ENCODE measurements at regions not wholly inside any gene's neighbourhood (a gene's known extent, or its start where the extent isn't known, plus 50 kb on each side); places are given as distances from the start of the nearest gene placed in this dataset.

DNA sequence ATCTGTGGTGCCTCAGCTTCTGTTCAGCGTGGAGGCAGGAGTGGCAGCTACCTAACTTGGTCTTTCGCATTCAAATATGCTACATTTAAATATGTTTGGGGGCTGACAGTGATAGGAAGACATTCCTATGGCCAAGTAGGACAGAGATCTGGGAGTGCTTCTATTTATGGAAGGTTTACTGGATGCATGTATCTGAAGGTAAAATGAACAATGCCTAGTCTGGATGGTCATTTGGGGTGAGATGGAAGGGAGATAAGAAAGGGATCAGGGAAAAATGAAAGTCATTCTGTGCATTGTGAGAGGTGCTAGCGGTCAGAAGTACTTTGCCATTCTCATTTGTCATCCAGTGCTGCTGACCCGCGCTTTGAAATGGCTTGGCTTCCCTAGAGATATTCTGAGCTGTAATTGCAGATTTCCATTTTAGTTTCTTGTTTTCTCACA, 107.3 kb upstream of the FOXN2 start:
- TF ChIP-seq, protein P1, sequence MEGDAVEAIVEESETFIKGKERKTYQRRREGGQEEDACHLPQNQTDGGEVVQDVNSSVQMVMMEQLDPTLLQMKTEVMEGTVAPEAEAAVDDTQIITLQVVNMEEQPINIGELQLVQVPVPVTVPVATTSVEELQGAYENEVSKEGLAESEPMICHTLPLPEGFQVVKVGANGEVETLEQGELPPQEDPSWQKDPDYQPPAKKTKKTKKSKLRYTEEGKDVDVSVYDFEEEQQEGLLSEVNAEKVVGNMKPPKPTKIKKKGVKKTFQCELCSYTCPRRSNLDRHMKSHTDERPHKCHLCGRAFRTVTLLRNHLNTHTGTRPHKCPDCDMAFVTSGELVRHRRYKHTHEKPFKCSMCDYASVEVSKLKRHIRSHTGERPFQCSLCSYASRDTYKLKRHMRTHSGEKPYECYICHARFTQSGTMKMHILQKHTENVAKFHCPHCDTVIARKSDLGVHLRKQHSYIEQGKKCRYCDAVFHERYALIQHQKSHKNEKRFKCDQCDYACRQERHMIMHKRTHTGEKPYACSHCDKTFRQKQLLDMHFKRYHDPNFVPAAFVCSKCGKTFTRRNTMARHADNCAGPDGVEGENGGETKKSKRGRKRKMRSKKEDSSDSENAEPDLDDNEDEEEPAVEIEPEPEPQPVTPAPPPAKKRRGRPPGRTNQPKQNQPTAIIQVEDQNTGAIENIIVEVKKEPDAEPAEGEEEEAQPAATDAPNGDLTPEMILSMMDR (conservative IDR thresholded peaks at IDR 0.05; ENCODE audit: low read depth in 2 of 2), result no peak
- TF ChIP-seq, protein P2, sequence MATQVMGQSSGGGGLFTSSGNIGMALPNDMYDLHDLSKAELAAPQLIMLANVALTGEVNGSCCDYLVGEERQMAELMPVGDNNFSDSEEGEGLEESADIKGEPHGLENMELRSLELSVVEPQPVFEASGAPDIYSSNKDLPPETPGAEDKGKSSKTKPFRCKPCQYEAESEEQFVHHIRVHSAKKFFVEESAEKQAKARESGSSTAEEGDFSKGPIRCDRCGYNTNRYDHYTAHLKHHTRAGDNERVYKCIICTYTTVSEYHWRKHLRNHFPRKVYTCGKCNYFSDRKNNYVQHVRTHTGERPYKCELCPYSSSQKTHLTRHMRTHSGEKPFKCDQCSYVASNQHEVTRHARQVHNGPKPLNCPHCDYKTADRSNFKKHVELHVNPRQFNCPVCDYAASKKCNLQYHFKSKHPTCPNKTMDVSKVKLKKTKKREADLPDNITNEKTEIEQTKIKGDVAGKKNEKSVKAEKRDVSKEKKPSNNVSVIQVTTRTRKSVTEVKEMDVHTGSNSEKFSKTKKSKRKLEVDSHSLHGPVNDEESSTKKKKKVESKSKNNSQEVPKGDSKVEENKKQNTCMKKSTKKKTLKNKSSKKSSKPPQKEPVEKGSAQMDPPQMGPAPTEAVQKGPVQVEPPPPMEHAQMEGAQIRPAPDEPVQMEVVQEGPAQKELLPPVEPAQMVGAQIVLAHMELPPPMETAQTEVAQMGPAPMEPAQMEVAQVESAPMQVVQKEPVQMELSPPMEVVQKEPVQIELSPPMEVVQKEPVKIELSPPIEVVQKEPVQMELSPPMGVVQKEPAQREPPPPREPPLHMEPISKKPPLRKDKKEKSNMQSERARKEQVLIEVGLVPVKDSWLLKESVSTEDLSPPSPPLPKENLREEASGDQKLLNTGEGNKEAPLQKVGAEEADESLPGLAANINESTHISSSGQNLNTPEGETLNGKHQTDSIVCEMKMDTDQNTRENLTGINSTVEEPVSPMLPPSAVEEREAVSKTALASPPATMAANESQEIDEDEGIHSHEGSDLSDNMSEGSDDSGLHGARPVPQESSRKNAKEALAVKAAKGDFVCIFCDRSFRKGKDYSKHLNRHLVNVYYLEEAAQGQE (IDR thresholded peaks at IDR 0.05; ENCODE audit: unreplicated experiment), result no peak
- TF ChIP-seq POLR2AphosphoS5 (IDR thresholded peaks at IDR 0.05; ENCODE audit: low read depth), result no peak
- no peak for TF ChIP-seq EZH2 (IDR thresholded peaks at IDR 0.05; ENCODE audit: low read depth, unreplicated experiment)
- TF ChIP-seq ZNF331 (CRISPR knock-in tag; IDR thresholded peaks at IDR 0.05; ENCODE audit: low read depth), result no peak
- TF ChIP-seq EZH2phosphoT487 (IDR thresholded peaks at IDR 0.05; ENCODE audit: unreplicated experiment), result no peak
- no peak for TF ChIP-seq NANOG (IDR thresholded peaks at IDR 0.05; ENCODE audit: borderline replicate concordance)
- no peak for TF ChIP-seq CREB1 (CRISPR knock-in tag; IDR thresholded peaks at IDR 0.05; ENCODE audit: low read depth)
- TF ChIP-seq JUNB (IDR thresholded peaks at IDR 0.05; ENCODE audit: unreplicated experiment), result no peak
- no peak for TF ChIP-seq STAT1 (IDR thresholded peaks at IDR 0.05; ENCODE audit: unreplicated experiment)

All from GM23338 (cell line).